GM23248 (cell line): ENCODE measurements at regions not wholly inside any gene's neighbourhood (a gene's known extent, or its start where the extent isn't known, plus 50 kb on each side); places are given as distances from the start of the nearest gene placed in this dataset.

ENCODE experiments used
- DNase-seq: peaks from one replicate; pipeline ENCODE4 v3.0.0-alpha.2; 2015
- H2AFZ ChIP-seq: fragments of 200-600 bp; sonication (generic); 2 replicates; pipeline ENCODE4 v1.6.1; 2016; ENCODE audit warnings: antibody characterized with exemption
- H3F3A ChIP-seq: fragments of 200-600 bp; sonication (generic); 2 replicates; pipeline ENCODE4 v1.6.1; 2016; ENCODE audit warnings: mild to moderate bottlenecking, antibody characterized with exemption, mixed run types; ENCODE audit not compliant: insufficient read depth
- H3K27ac ChIP-seq: fragments of 200-600 bp; sonication (generic); 2 replicates; pipeline ENCODE4 v1.5.1; 2016; ENCODE audit warnings: mild to moderate bottlenecking
- H3K27me3 ChIP-seq: fragments of 200-600 bp; sonication (generic); replicated peaks from 2 replicates; pipeline ENCODE4 v1.6.1; 2016; ENCODE audit warnings: mild to moderate bottlenecking; ENCODE audit not compliant: insufficient read depth
- H3K36me3 ChIP-seq: fragments of 200-600 bp; sonication (generic); 2 replicates; pipeline ENCODE4 v1.6.1; 2016; ENCODE audit warnings: low read depth, mild to moderate bottlenecking
- H3K4me1 ChIP-seq: fragments of 200-600 bp; sonication (generic); 2 replicates; pipeline ENCODE4 v1.6.1; 2016; ENCODE audit warnings: mild to moderate bottlenecking; ENCODE audit not compliant: insufficient read depth
- H3K4me2 ChIP-seq: fragments of 200-600 bp; sonication (generic); one replicate; pipeline ENCODE4 v1.6.1; 2016; ENCODE audit warnings: mild to moderate bottlenecking; ENCODE audit not compliant: unreplicated experiment
- H3K4me3 ChIP-seq: fragments of 200-600 bp; sonication (generic); 2 replicates; pipeline ENCODE4 v1.5.1; 2016; ENCODE audit warnings: mild to moderate bottlenecking
- H3K79me2 ChIP-seq: fragments of 200-600 bp; sonication (generic); 2 replicates; pipeline ENCODE4 v1.6.1; 2016; ENCODE audit warnings: mild to moderate bottlenecking; ENCODE audit not compliant: insufficient read depth
- H3K9ac ChIP-seq: fragments of 200-600 bp; sonication (generic); 2 replicates; pipeline ENCODE4 v1.6.1; 2016; ENCODE audit warnings: mild to moderate bottlenecking
- H3K9me2 ChIP-seq: fragments of 200-600 bp; sonication (generic); 2 replicates; pipeline ENCODE4 v1.6.1; 2016; ENCODE audit warnings: mixed run types, mild to moderate bottlenecking, moderate library complexity; ENCODE audit not compliant: insufficient read depth
- H3K9me3 ChIP-seq: fragments of 200-600 bp; sonication (generic); one replicate; pipeline ENCODE4 v1.6.1; 2017; ENCODE audit warnings: low read depth
- H4K20me1 ChIP-seq: fragments of 200-600 bp; sonication (generic); 2 replicates; pipeline ENCODE4 v1.6.0; 2016; ENCODE audit not compliant: insufficient read depth
- EZH2 ChIP-seq: fragments of 200-600 bp; sonication (generic); IDR thresholded peaks from 2 replicates; pipeline ENCODE4 v1.6.1; 2018; ENCODE audit warnings: antibody characterized with exemption, mild to moderate bottlenecking; ENCODE audit not compliant: insufficient read depth, poor library complexity, severe bottlenecking
- EZH2phosphoT487 ChIP-seq: fragments of 200-600 bp; sonication (generic); IDR thresholded peaks from 2 replicates; pipeline ENCODE4 v1.6.1; 2018; ENCODE audit warnings: antibody characterized with exemption, moderate library complexity, mild to moderate bottlenecking, low read depth; ENCODE audit not compliant: insufficient read depth
- WGBS, 2 experiments: methylation state at CpG; one replicate each; pipeline ENCODE4 v1.1.6; 2015 to 2017; ENCODE audit warnings: low lambda C conversion rate in 2 of 2, low coverage in 1 of 2; ENCODE audit errors: missing lambda C conversion rate in 2 of 2; 5-methylcytosine and 5-hydroxymethylcytosine counted together
- in situ Hi-C: fragments of 300-500 bp; cut with MboI; formaldehyde crosslinking; loops from 2 replicates; pipeline ENCODE4 v1.15.0; 2020

GRCh38 chr9:89668866-89669246 is 64.0 kb downstream of the GADD45G start:
- no peak for DNase-seq
- H3K4me1 ChIP-seq = no peaks in the 10 kb centered on the region
- in situ Hi-C loops = no loop called here
- no peaks in the 10 kb centered on the region for H3K9me3 ChIP-seq
- H4K20me1 ChIP-seq = no peaks in the 10 kb centered on the region
- H3F3A ChIP-seq = no peaks in the 10 kb centered on the region
- WGBS, 2 experiments = 54 to 85% methylated on average over 2 of the region's 2 CpGs
- H3K4me2 ChIP-seq = no peak overlapping the region
- H3K9me2 ChIP-seq = no peaks in the 10 kb centered on the region
- no peaks in the 10 kb centered on the region for H3K36me3 ChIP-seq
- H2AFZ ChIP-seq = no peak overlapping the region
- no peak overlapping the region for H3K4me3 ChIP-seq
- no peaks in the 10 kb centered on the region for H3K79me2 ChIP-seq
- no peak overlapping the region for H3K27ac ChIP-seq
- no peaks in the 10 kb centered on the region for H3K27me3 ChIP-seq
- no peak overlapping the region for H3K9ac ChIP-seq
- TF ChIP-seq EZH2 (no peak), EZH2phosphoT487 (no peak)

- no peaks in the 10 kb centered on the region for H3K79me2 ChIP-seq
- H3K27me3 ChIP-seq = no peaks in the 10 kb centered on the region
- no peaks in the 10 kb centered on the region for H3K9me2 ChIP-seq
- H3K4me3 ChIP-seq = no peak overlapping the region
- H3K36me3 ChIP-seq = no peaks in the 10 kb centered on the region
- no peak overlapping the region for H2AFZ ChIP-seq
- DNase-seq = no peak
- no peaks in the 10 kb centered on the region for H3K9me3 ChIP-seq
- WGBS, 2 experiments = 27 to 45% methylated on average over 2 of the region's 2 CpGs
- no peaks in the 10 kb centered on the region for H4K20me1 ChIP-seq
- TF ChIP-seq EZH2phosphoT487 (no peak), EZH2 (no peak)
- in situ Hi-C loops = no loop called here
- no peaks in the 10 kb centered on the region for H3K4me1 ChIP-seq
- no peaks in the 10 kb centered on the region for H3F3A ChIP-seq
- H3K4me2 ChIP-seq = no peak overlapping the region
- no peak overlapping the region for H3K9ac ChIP-seq
- no peak overlapping the region for H3K27ac ChIP-seq
Measured at GRCh38 chr9:89669361-89669842, 64.6 kb downstream of the GADD45G start.

- no peak overlapping the region for H3K9ac ChIP-seq
- H3K27me3 ChIP-seq = no peaks in the 10 kb centered on the region
- no peak for DNase-seq
- no peaks in the 10 kb centered on the region for H3K9me2 ChIP-seq
- no peaks in the 10 kb centered on the region for H3K36me3 ChIP-seq
- TF ChIP-seq EZH2 (no peak), EZH2phosphoT487 (no peak)
- no peak overlapping the region for H3K4me2 ChIP-seq
- in situ Hi-C loops = no loop called here
- H4K20me1 ChIP-seq = no peaks in the 10 kb centered on the region
- 61 to 62% methylated on average over 5 of the region's 5 CpGs for WGBS, 2 experiments
- H3K27ac ChIP-seq = no peak overlapping the region
- no peak overlapping the region for H2AFZ ChIP-seq
- H3K4me3 ChIP-seq = no peak overlapping the region
- no peaks in the 10 kb centered on the region for H3K9me3 ChIP-seq
- no peaks in the 10 kb centered on the region for H3F3A ChIP-seq
- H3K4me1 ChIP-seq = no peaks in the 10 kb centered on the region
- no peaks in the 10 kb centered on the region for H3K79me2 ChIP-seq
Measured at GRCh38 chr9:89670114-89670513, 65.3 kb downstream of the GADD45G start.

- in situ Hi-C loops = no loop called here
Measured at GRCh38 chr9:89670801-89671434, 66.1 kb downstream of the GADD45G start.

More at GRCh38 chr9:89670801-89671434, 66.1 kb downstream of the GADD45G start:
- Histone ChIP-seq H3K9me2 (no peaks in the 10 kb centered on the region), H3K79me2 (no peaks in the 10 kb centered on the region), H3K4me3 (no peak overlapping the region), H3K4me1 (no peaks in the 10 kb centered on the region), H3F3A (no peaks in the 10 kb centered on the region), H3K27ac (no peak overlapping the region), H2AFZ (no peak overlapping the region), H3K9me3 (no peaks in the 10 kb centered on the region), H3K36me3 (no peaks in the 10 kb centered on the region), H3K9ac (no peak overlapping the region), H4K20me1 (no peaks in the 10 kb centered on the region), H3K4me2 (no peak overlapping the region), H3K27me3 (no peaks in the 10 kb centered on the region)
- no peak for DNase-seq
- TF ChIP-seq EZH2phosphoT487 (no peak), EZH2 (no peak)
- 43 to 47% methylated on average over 6 of the region's 6 CpGs for WGBS, 2 experiments
